ENCODE measurements at regions not wholly inside any gene's neighbourhood (a gene's known extent, or its start where the extent isn't known, plus 50 kb on each side); places are given as distances from the start of the nearest gene placed in this dataset.

- TF ChIP-seq CTCF (conservative IDR thresholded peaks at IDR 0.05) (no peak), ZFX (IDR thresholded peaks at IDR 0.05) (no peak)
These were observed 318.1 kb upstream of the NECTIN3 start for GRCh38 chr3:110753516-110753915.

GRCh38 chr3:110754212-110754916 lies 317.3 kb upstream of the NECTIN3 start:
- H3K27ac ChIP-seq, result no peak overlapping the region
- no peak for TF ChIP-seq CTCF (conservative IDR thresholded peaks at IDR 0.05)
- TF ChIP-seq ZFX (IDR thresholded peaks at IDR 0.05), result no peak

More at GRCh38 chr3:110753516-110753915, 318.1 kb upstream of the NECTIN3 start:
- no peak overlapping the region for H3K27ac ChIP-seq

DNA sequence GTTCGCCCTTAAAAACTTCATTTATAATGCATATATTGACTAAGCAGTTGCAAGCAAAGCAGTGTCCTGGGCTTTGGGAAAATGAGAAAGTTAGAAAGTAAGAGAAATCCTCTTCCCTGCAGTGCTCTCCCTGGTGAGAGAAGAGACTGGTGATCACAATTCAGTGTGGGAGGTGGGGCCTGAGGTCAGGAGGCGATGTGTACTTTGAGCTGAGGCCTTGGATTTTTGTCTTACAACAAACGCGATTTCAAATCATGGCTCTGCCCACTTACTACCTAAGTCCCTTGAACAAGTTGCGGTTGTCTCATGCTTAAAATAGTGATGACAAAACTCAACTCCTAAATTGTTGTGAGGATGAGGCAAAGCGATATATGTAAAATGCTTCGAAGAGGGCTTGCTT lies 316.3 kb upstream of the NECTIN3 start:
- H3K27ac ChIP-seq, result no peak overlapping the region
- no peak for TF ChIP-seq ZFX (IDR thresholded peaks at IDR 0.05)
- TF ChIP-seq CTCF (conservative IDR thresholded peaks at IDR 0.05), result no peak

- TF ChIP-seq ZFX (IDR thresholded peaks at IDR 0.05) (no peak), CTCF (conservative IDR thresholded peaks at IDR 0.05) (no peak)
- H3K27ac ChIP-seq, result no peak overlapping the region
These were observed 314.9 kb upstream of the NECTIN3 start for GRCh38 chr3:110756705-110757104.

- H3K27ac ChIP-seq, result no peak overlapping the region
- TF ChIP-seq CTCF (conservative IDR thresholded peaks at IDR 0.05) (no peak), ZFX (IDR thresholded peaks at IDR 0.05) (no peak)
These were observed 313.4 kb upstream of the NECTIN3 start for GRCh38 chr3:110758208-110758607.

GRCh38 chr3:110767156-110767555 lies 304.5 kb upstream of the NECTIN3 start:
- no peak overlapping the region for H3K27ac ChIP-seq
- TF ChIP-seq CTCF (conservative IDR thresholded peaks at IDR 0.05), result no peak
- TF ChIP-seq ZFX (IDR thresholded peaks at IDR 0.05), result no peak

GRCh38 chr3:110767838-110768237 lies 303.8 kb upstream of the NECTIN3 start:
- H3K27ac ChIP-seq, result no peak overlapping the region
- TF ChIP-seq CTCF (conservative IDR thresholded peaks at IDR 0.05), result no peak
- no peak for TF ChIP-seq ZFX (IDR thresholded peaks at IDR 0.05)
